ENCODE measurements at regions not wholly inside any gene's neighbourhood (a gene's known extent, or its start where the extent isn't known, plus 50 kb on each side); places are given as distances from the start of the nearest gene placed in this dataset.

GRCh38 chr5:2204366-2205184, 321.9 kb upstream of the IRX4 start:
- no peaks in the 10 kb centered on the region for H3K9me2 ChIP-seq (ENCODE audit: insufficient read depth, low read length)
- no peak for TF ChIP-seq POLR2AphosphoS5 (IDR thresholded peaks at IDR 0.05)
- no peak for TF ChIP-seq SMC3 (conservative IDR thresholded peaks at IDR 0.05; ENCODE audit: poor library complexity)
- TF ChIP-seq RAD21 (conservative IDR thresholded peaks at IDR 0.05): no peak
- TF ChIP-seq MXI1 (conservative IDR thresholded peaks at IDR 0.05; ENCODE audit: poor library complexity, severe bottlenecking): no peak
- TF ChIP-seq EZH2 (IDR thresholded peaks at IDR 0.05; ENCODE audit: borderline replicate concordance, insufficient read depth, low read length, poor library complexity, severe bottlenecking): no peak
- no peak for TF ChIP-seq CTCF (IDR thresholded peaks at IDR 0.05; ENCODE audit: poor library complexity, severe bottlenecking)
- TF ChIP-seq REST (IDR thresholded peaks at IDR 0.05; ENCODE audit: borderline replicate concordance): no peak
- no peak for TF ChIP-seq EP300 (conservative IDR thresholded peaks at IDR 0.05; ENCODE audit: poor library complexity, severe bottlenecking)
- TF ChIP-seq TAF1 (IDR thresholded peaks at IDR 0.05; ENCODE audit: low read depth): no peak
- H3F3A ChIP-seq (ENCODE audit: insufficient read depth, low read length, poor library complexity, severe bottlenecking): no peaks in the 10 kb centered on the region
- no peak overlapping the region for H2AFZ ChIP-seq (ENCODE audit: low read depth, low read length)
- no peak overlapping the region for H3K27ac ChIP-seq (ENCODE audit: low read length)
- H3K4me3 ChIP-seq (ENCODE audit: low read length): no peak overlapping the region
- no peak overlapping the region for H3K9ac ChIP-seq (ENCODE audit: low read length)
- H3K36me3 ChIP-seq (ENCODE audit: insufficient read depth, low read length): no peaks in the 10 kb centered on the region
- no peak overlapping the region for H3K4me2 ChIP-seq (ENCODE audit: low read length)
- no peaks in the 10 kb centered on the region for H3K9me3 ChIP-seq (ENCODE audit: low read length)
- peaks cover 85% of the 10 kb centered on the region for H3K27me3 ChIP-seq (ENCODE audit: insufficient read depth, low read depth, low read length)
- no peaks in the 10 kb centered on the region for H3K79me2 ChIP-seq (replicated peaks; ENCODE audit: insufficient read depth, low read length)
- H4K20me1 ChIP-seq (ENCODE audit: insufficient read depth): no peaks in the 10 kb centered on the region

GRCh38 chr5:2203774-2204173, 321.0 kb upstream of the IRX4 start:
- no peaks in the 10 kb centered on the region for H3K9me2 ChIP-seq (ENCODE audit: insufficient read depth, low read length)
- no peak overlapping the region for H3K27ac ChIP-seq (ENCODE audit: low read length)
- H3K27me3 ChIP-seq (ENCODE audit: insufficient read depth, low read depth, low read length): peaks cover 85% of the 10 kb centered on the region
- H3K9ac ChIP-seq (ENCODE audit: low read length): no peak overlapping the region
- TF ChIP-seq CTCF (IDR thresholded peaks at IDR 0.05; ENCODE audit: poor library complexity, severe bottlenecking) (no peak), EP300 (conservative IDR thresholded peaks at IDR 0.05; ENCODE audit: poor library complexity, severe bottlenecking) (no peak), TAF1 (IDR thresholded peaks at IDR 0.05; ENCODE audit: low read depth) (no peak), RAD21 (conservative IDR thresholded peaks at IDR 0.05) (no peak), EZH2 (IDR thresholded peaks at IDR 0.05; ENCODE audit: borderline replicate concordance, insufficient read depth, low read length, poor library complexity, severe bottlenecking) (no peak), POLR2AphosphoS5 (IDR thresholded peaks at IDR 0.05) (no peak), REST (IDR thresholded peaks at IDR 0.05; ENCODE audit: borderline replicate concordance) (no peak), SMC3 (conservative IDR thresholded peaks at IDR 0.05; ENCODE audit: poor library complexity) (no peak), MXI1 (conservative IDR thresholded peaks at IDR 0.05; ENCODE audit: poor library complexity, severe bottlenecking) (no peak)
- no peaks in the 10 kb centered on the region for H4K20me1 ChIP-seq (ENCODE audit: insufficient read depth)
- H3F3A ChIP-seq (ENCODE audit: insufficient read depth, low read length, poor library complexity, severe bottlenecking): no peaks in the 10 kb centered on the region
- no peak overlapping the region for H2AFZ ChIP-seq (ENCODE audit: low read depth, low read length)
- H3K4me2 ChIP-seq (ENCODE audit: low read length): no peak overlapping the region
- no peaks in the 10 kb centered on the region for H3K36me3 ChIP-seq (ENCODE audit: insufficient read depth, low read length)
- no peaks in the 10 kb centered on the region for H3K9me3 ChIP-seq (ENCODE audit: low read length)
- no peaks in the 10 kb centered on the region for H3K79me2 ChIP-seq (replicated peaks; ENCODE audit: insufficient read depth, low read length)
- H3K4me3 ChIP-seq (ENCODE audit: low read length): no peak overlapping the region

Data from neural cell (in vitro differentiated cells).